OCI-LY7 (cell line): ENCODE measurements at regions not wholly inside any gene's neighbourhood (a gene's known extent, or its start where the extent isn't known, plus 50 kb on each side); places are given as distances from the start of the nearest gene placed in this dataset.

Experiments used
- BruUV-seq: library from RNA; stranded (reverse); fragments of 400-500 nt; replicated peaks from 2 replicates; lab custom pipeline; 2021; lab: Mats Ljungman, UMichigan
- CTCF ChIA-PET: fragments of 300-600 bp; sonication (Branson Sonifier 250); formaldehyde crosslinking; loops from one replicate; lab custom pipeline; 2022; ENCODE audit warnings: antibody characterized with exemption; ENCODE audit not compliant: unreplicated experiment; lab: Charles Lee
- POLR2A ChIA-PET: fragments of 300-600 bp; sonication (Branson Sonifier 250); formaldehyde crosslinking; loops from one replicate; lab custom pipeline; 2022; ENCODE audit warnings: antibody characterized with exemption; lab: Charles Lee
- DNase-seq: peaks from one replicate; pipeline ENCODE4 v3.0.0-alpha.2; 2015; ENCODE audit warnings: low spot score
- H2AFZ ChIP-seq: fragments of 200-600 bp; sonication (generic), shearing (Covaris generic); 2 replicates; pipeline ENCODE4 v1.6.1; 2014; ENCODE audit warnings: mild to moderate bottlenecking, antibody characterized with exemption, low read length, moderate library complexity
- H3K27ac ChIP-seq: fragments of 200-600 bp; sonication (generic); 2 replicates; pipeline ENCODE4 v1.5.1; 2014; ENCODE audit warnings: mixed run types, low read depth, mild to moderate bottlenecking, moderate library complexity, low read length, inconsistent platforms; ENCODE audit not compliant: poor library complexity, severe bottlenecking
- H3K36me3 ChIP-seq: fragments of 200-600 bp; sonication (generic); 2 replicates; pipeline ENCODE4 v1.6.1; 2014; ENCODE audit warnings: mild to moderate bottlenecking, antibody characterized with exemption, low read length, moderate library complexity, mixed read lengths; ENCODE audit not compliant: insufficient read depth
- H3K4me1 ChIP-seq: fragments of 200-600 bp; sonication (generic); 2 replicates; pipeline ENCODE4 v1.5.1; 2014; ENCODE audit warnings: mild to moderate bottlenecking, low read length; ENCODE audit not compliant: insufficient read depth, poor library complexity, severe bottlenecking
- H3K4me2 ChIP-seq: fragments of 200-600 bp; sonication (generic); 2 replicates; pipeline ENCODE4 v1.6.1; 2014; ENCODE audit warnings: mild to moderate bottlenecking, low read length
- H3K4me3 ChIP-seq: fragments of 200-600 bp; sonication (generic); 2 replicates; pipeline ENCODE4 v1.5.1; 2014; ENCODE audit warnings: mild to moderate bottlenecking, low read depth, low read length; ENCODE audit not compliant: poor library complexity, severe bottlenecking
- H3K79me2 ChIP-seq: fragments of 200-600 bp; sonication (generic); 2 replicates; pipeline ENCODE4 v1.6.1; 2016; ENCODE audit warnings: low read depth, mild to moderate bottlenecking, low read length, moderate library complexity, mixed read lengths; ENCODE audit not compliant: insufficient read depth
- H3K9me2 ChIP-seq: fragments of 200-600 bp; sonication (generic); 2 replicates; pipeline ENCODE4 v1.6.1; 2016; ENCODE audit warnings: mild to moderate bottlenecking, low read length, mixed read lengths; ENCODE audit not compliant: insufficient read depth
- H3K9me3 ChIP-seq: fragments of 200-600 bp; sonication (generic); 2 replicates; pipeline ENCODE4 v1.6.1; 2014; ENCODE audit warnings: mild to moderate bottlenecking, mixed run types, low read length, mixed read lengths
- H4K20me1 ChIP-seq: fragments of 200-600 bp; sonication (generic); 2 replicates; pipeline ENCODE4 v1.6.1; 2014; ENCODE audit warnings: mild to moderate bottlenecking, antibody characterized with exemption, low read length, moderate library complexity, mixed read lengths; ENCODE audit not compliant: insufficient read depth
- CTCF ChIP-seq: fragments of 200-600 bp; sonication (generic); conservative IDR thresholded peaks from 2 replicates; pipeline ENCODE4 v1.5.1; 2014; ENCODE audit warnings: mild to moderate bottlenecking, antibody characterized with exemption, low read length, moderate library complexity, mixed read lengths
- EZH2phosphoT487 ChIP-seq: fragments of 200-600 bp; sonication (generic); IDR thresholded peaks from 2 replicates; pipeline ENCODE4 v1.6.1; 2018; ENCODE audit warnings: low read depth, borderline replicate concordance, mild to moderate bottlenecking, mixed run types, antibody characterized with exemption, low read length, moderate library complexity, mixed read lengths
- intact Hi-C: fragments of 100-400 bp; cut with micrococcal nuclease; formaldehyde crosslinking; loops from one replicate; pipeline ENCODE4 v1.10.0; 2022; ENCODE audit not compliant: unreplicated experiment

- no peaks in the 10 kb centered on the region for H4K20me1 ChIP-seq
- ChIA-PET CTCF (no interaction called here), POLR2A (no interaction called here)
- H3K79me2 ChIP-seq: no peaks in the 10 kb centered on the region
- H3K9me2 ChIP-seq: no peaks in the 10 kb centered on the region
- no peak overlapping the region for H3K4me2 ChIP-seq
- intact Hi-C loops: no loop called here
- H3K4me3 ChIP-seq: no peak overlapping the region
- no peaks in the 10 kb centered on the region for H3K4me1 ChIP-seq
- no TSS peak for BruUV-seq
- TF ChIP-seq CTCF (no peak), EZH2phosphoT487 (no peak)
- no peaks in the 10 kb centered on the region for H3K9me3 ChIP-seq
- no peaks in the 10 kb centered on the region for H3K36me3 ChIP-seq
- no peak overlapping the region for H2AFZ ChIP-seq
- H3K27ac ChIP-seq: no peak overlapping the region
- no peak for DNase-seq
Measured at GRCh38 chr9:126215486-126215885, 111.1 kb upstream of the MVB12B start.

- H2AFZ ChIP-seq: no peak overlapping the region
- H3K9me3 ChIP-seq: no peaks in the 10 kb centered on the region
- no peak overlapping the region for H3K4me2 ChIP-seq
- no peak for DNase-seq
- ChIA-PET POLR2A (no interaction called here), CTCF (no interaction called here)
- intact Hi-C loops: no loop called here
- no TSS peak for BruUV-seq
- H3K9me2 ChIP-seq: no peaks in the 10 kb centered on the region
- no peaks in the 10 kb centered on the region for H3K4me1 ChIP-seq
- no peak overlapping the region for H3K4me3 ChIP-seq
- H3K36me3 ChIP-seq: no peaks in the 10 kb centered on the region
- H3K27ac ChIP-seq: no peak overlapping the region
- H3K79me2 ChIP-seq: no peaks in the 10 kb centered on the region
- no peak for TF ChIP-seq CTCF
- TF ChIP-seq EZH2phosphoT487: no peak
- H4K20me1 ChIP-seq: no peaks in the 10 kb centered on the region
Measured at GRCh38 chr9:126216826-126217225, 109.8 kb upstream of the MVB12B start.

- no peak overlapping the region for H2AFZ ChIP-seq
- no peak for TF ChIP-seq EZH2phosphoT487
- no peak for TF ChIP-seq CTCF
- H3K9me2 ChIP-seq: no peaks in the 10 kb centered on the region
- ChIA-PET POLR2A (no interaction called here), CTCF (no interaction called here)
- H3K4me3 ChIP-seq: no peak overlapping the region
- intact Hi-C loops: no loop called here
- no peaks in the 10 kb centered on the region for H3K36me3 ChIP-seq
- H3K79me2 ChIP-seq: no peaks in the 10 kb centered on the region
- no peaks in the 10 kb centered on the region for H3K4me1 ChIP-seq
- no peak for DNase-seq
- no peaks in the 10 kb centered on the region for H4K20me1 ChIP-seq
- H3K27ac ChIP-seq: no peak overlapping the region
- H3K4me2 ChIP-seq: no peak overlapping the region
- no peaks in the 10 kb centered on the region for H3K9me3 ChIP-seq
- BruUV-seq: no TSS peak
Measured at GRCh38 chr9:126217250-126217653, 109.4 kb upstream of the MVB12B start.
